GM23338 (cell line): ENCODE measurements at regions not wholly inside any gene's neighbourhood (a gene's known extent, or its start where the extent isn't known, plus 50 kb on each side); places are given as distances from the start of the nearest gene placed in this dataset.

Source experiments
- ATAC-seq: fragments of 200-7000 bp; cut with Tn5 transposase; 3 replicates; pipeline ENCODE4 v1.9.1; 2020
- DNase-seq: peaks from one replicate; pipeline ENCODE4 v3.0.0-alpha.2; 2015; ENCODE audit warnings: low spot score
- H2AFZ ChIP-seq: fragments of 200-600 bp; sonication (generic); 2 replicates; pipeline ENCODE4 v1.8.0; 2016; ENCODE audit warnings: antibody characterized with exemption, mild to moderate bottlenecking, moderate library complexity
- H3F3A ChIP-seq: fragments of 200-600 bp; sonication (generic); replicated peaks from 2 replicates; pipeline ENCODE4 v1.8.0; 2017; ENCODE audit warnings: antibody characterized with exemption, mixed run types, low read depth
- H3K27ac ChIP-seq: fragments of 200-600 bp; sonication (generic); 2 replicates; pipeline ENCODE4 v1.6.1; 2016; ENCODE audit warnings: low read depth
- H3K27me3 ChIP-seq: fragments of 200-600 bp; sonication (generic); 2 replicates; pipeline ENCODE4 v1.8.0; 2016; ENCODE audit warnings: mild to moderate bottlenecking, mixed run types, moderate library complexity; ENCODE audit not compliant: insufficient read depth
- H3K36me3 ChIP-seq: fragments of 200-600 bp; sonication (generic); 2 replicates; pipeline ENCODE4 v1.8.0; 2016; ENCODE audit warnings: mild to moderate bottlenecking; ENCODE audit not compliant: insufficient read depth
- H3K4me1 ChIP-seq: fragments of 200-600 bp; sonication (generic); 2 replicates; pipeline ENCODE4 v1.8.0; 2016; ENCODE audit warnings: mild to moderate bottlenecking, moderate library complexity; ENCODE audit not compliant: insufficient read depth
- H3K4me2 ChIP-seq: fragments of 200-600 bp; sonication (generic); 2 replicates; pipeline ENCODE4 v1.7.1; 2017; ENCODE audit warnings: mixed run types
- H3K4me3 ChIP-seq: fragments of 200-600 bp; sonication (generic); 2 replicates; pipeline ENCODE4 v1.6.1; 2016; ENCODE audit warnings: mixed run types
- H3K79me2 ChIP-seq: fragments of 200-600 bp; sonication (generic); replicated peaks from 2 replicates; pipeline ENCODE4 v1.8.0; 2017; ENCODE audit warnings: mild to moderate bottlenecking; ENCODE audit not compliant: insufficient read depth
- H3K9me2 ChIP-seq: fragments of 200-600 bp; sonication (generic); 2 replicates; pipeline ENCODE4 v1.8.0; 2017; ENCODE audit not compliant: insufficient read depth
- H4K20me1 ChIP-seq: fragments of 200-600 bp; sonication (generic); replicated peaks from 2 replicates; pipeline ENCODE4 v1.8.0; 2017; ENCODE audit warnings: mild to moderate bottlenecking; ENCODE audit not compliant: insufficient read depth
- H3K27ac Mint-ChIP-seq: 2 replicates; pipeline ENCODE4 v1.8.0; 2020; ENCODE audit warnings: inconsistent platforms, mild to moderate bottlenecking, moderate library complexity, mixed read lengths
- H3K27me3 Mint-ChIP-seq: 3 replicates; pipeline ENCODE4 v1.8.0; 2022; ENCODE audit warnings: low read depth, mild to moderate bottlenecking, moderate library complexity, mixed read lengths, inconsistent platforms; ENCODE audit not compliant: insufficient read depth, poor library complexity
- H3K36me3 Mint-ChIP-seq: 3 replicates; pipeline ENCODE4 v1.8.0; 2021; ENCODE audit warnings: low read depth, mild to moderate bottlenecking, inconsistent platforms, moderate library complexity, mixed read lengths
- H3K4me1 Mint-ChIP-seq: 3 replicates; pipeline ENCODE4 v1.8.0; 2020; ENCODE audit warnings: mild to moderate bottlenecking, inconsistent platforms, mixed read lengths
- H3K4me3 Mint-ChIP-seq: 3 replicates; pipeline ENCODE4 v1.8.0; 2021; ENCODE audit warnings: moderate library complexity, mild to moderate bottlenecking, inconsistent platforms, mixed read lengths
- H3K9me3 Mint-ChIP-seq: 3 replicates; pipeline ENCODE4 v1.8.0; 2020; ENCODE audit warnings: moderate library complexity, mild to moderate bottlenecking, inconsistent platforms, mixed read lengths
- CREB1 ChIP-seq: fragments of 250-450 bp; sonication (Bioruptor Pico); IDR thresholded peaks from 2 replicates; pipeline ENCODE4 v1.5.0; 2020; ENCODE audit warnings: low read depth, mild to moderate bottlenecking, moderate library complexity
- CTCF ChIP-seq, 2 experiments: fragments of 200-600 bp in 1 of 2; sonication (generic) in 1 of 2; conservative IDR thresholded peaks; 2 replicates each; pipeline versions ENCODE4 v1.5.1 to v1.6.1; 2016 to 2017; ENCODE audit warnings: antibody characterized with exemption in 2 of 2, low read depth in 2 of 2, mild to moderate bottlenecking in 2 of 2, moderate library complexity in 1 of 2
- ETS1 ChIP-seq: IDR thresholded peaks from 2 replicates; pipeline ENCODE4 v1.6.1; 2016; ENCODE audit warnings: antibody characterized with exemption
- EZH2 ChIP-seq: fragments of 200-600 bp; sonication (generic); IDR thresholded peaks from one replicate; pipeline ENCODE4 v1.8.0; 2017; ENCODE audit warnings: antibody characterized with exemption, mild to moderate bottlenecking, low read depth; ENCODE audit not compliant: unreplicated experiment
- EZH2phosphoT487 ChIP-seq: fragments of 200-600 bp; sonication (generic); IDR thresholded peaks from one replicate; pipeline ENCODE4 v1.8.1; 2018; ENCODE audit warnings: antibody characterized with exemption; ENCODE audit not compliant: unreplicated experiment
- JUNB ChIP-seq: IDR thresholded peaks from one replicate; pipeline ENCODE4 v1.6.1; 2016; ENCODE audit warnings: antibody characterized with exemption; ENCODE audit not compliant: unreplicated experiment
- NANOG ChIP-seq: IDR thresholded peaks from 2 replicates; pipeline ENCODE4 v1.6.1; 2016; ENCODE audit warnings: antibody characterized with exemption, borderline replicate concordance
- POLR2AphosphoS5 ChIP-seq: IDR thresholded peaks from 2 replicates; pipeline ENCODE4 v1.6.1; 2016; ENCODE audit warnings: antibody characterized with exemption, low read depth
- REST ChIP-seq: IDR thresholded peaks from one replicate; pipeline ENCODE4 v1.6.1; 2018; ENCODE audit warnings: antibody characterized with exemption; ENCODE audit not compliant: unreplicated experiment
- STAT1 ChIP-seq: IDR thresholded peaks from one replicate; pipeline ENCODE4 v1.6.1; 2016; ENCODE audit warnings: antibody characterized with exemption; ENCODE audit not compliant: unreplicated experiment
- ZNF114 ChIP-seq: fragments of 250-450 bp; sonication (Bioruptor Pico); IDR thresholded peaks from 2 replicates; pipeline ENCODE4 v1.5.0; 2020; ENCODE audit warnings: mild to moderate bottlenecking, moderate library complexity
- ZNF331 ChIP-seq: fragments of 250-450 bp; sonication (Bioruptor Pico); IDR thresholded peaks from 2 replicates; pipeline ENCODE4 v1.5.0; 2020; ENCODE audit warnings: low read depth, mild to moderate bottlenecking, moderate library complexity
- ZNF462 ChIP-seq: fragments of 250-450 bp; sonication (Bioruptor Pico); IDR thresholded peaks from 2 replicates; pipeline ENCODE4 v1.5.0; 2020; ENCODE audit warnings: mild to moderate bottlenecking, moderate library complexity

GRCh38 chr10:23869548-23869947 is 339.4 kb upstream of the KIAA1217 start:
- ATAC-seq, result no peak

More at GRCh38 chr10:23869548-23869947, 339.4 kb upstream of the KIAA1217 start:
- Histone ChIP-seq H3K27me3 (no peaks in the 10 kb centered on the region), H3K4me2 (no peak overlapping the region), H3K27ac (no peak overlapping the region), H2AFZ (no peak overlapping the region), H4K20me1 (no peaks in the 10 kb centered on the region), H3K79me2 (no peaks in the 10 kb centered on the region), H3K9me2 (no peaks in the 10 kb centered on the region), H3K4me1 (peaks cover 12% of the 10 kb centered on the region), H3K4me3 (no peak overlapping the region), H3K36me3 (no peaks in the 10 kb centered on the region), H3F3A (no peaks in the 10 kb centered on the region)
- H3K27me3 Mint-ChIP-seq, result peaks cover 2% of the 10 kb centered on the region
- no peaks in the 10 kb centered on the region for H3K9me3 Mint-ChIP-seq
- TF ChIP-seq CTCF (conservative IDR thresholded peaks at IDR 0.05; ENCODE audit: low read depth in 2 of 2) (no peak), JUNB (no peak), STAT1 (no peak), NANOG (no peak), POLR2AphosphoS5 (no peak), ZNF462 (no peak), REST (no peak), ZNF331 (CRISPR knock-in tag) (no peak), EZH2phosphoT487 (no peak), CREB1 (no peak), ETS1 (no peak), ZNF114 (no peak), EZH2 (no peak)
- H3K27ac Mint-ChIP-seq, result no peak overlapping the region
- no peaks in the 10 kb centered on the region for H3K36me3 Mint-ChIP-seq
- DNase-seq, result no peak
- H3K4me3 Mint-ChIP-seq, result no peak overlapping the region
- H3K4me1 Mint-ChIP-seq, result peaks cover 23% of the 10 kb centered on the region
